Caki2 (cell line): ENCODE measurements at regions not wholly inside any gene's neighbourhood (a gene's known extent, or its start where the extent isn't known, plus 50 kb on each side); places are given as distances from the start of the nearest gene placed in this dataset.

Experiments
- DNase-seq: peaks from one replicate; pipeline ENCODE4 v3.0.0-alpha.2; 2015; ENCODE audit warnings: low read depth
- in situ Hi-C: cut with HindIII; loops from 2 replicates; pipeline ENCODE4 v1.10.0; 2016; ENCODE audit warnings: low sequenced_read_pairs, low pct_unique_long_range_greater_than_20kb, mixed read lengths

GRCh38 chr18:42233908-42234307 lies 278.9 kb downstream of the PIK3C3 start:
- in situ Hi-C loops = no loop called here
- DNase-seq = no peak

- in situ Hi-C loops = no loop called here
- no peak for DNase-seq
Observed at GRCh38 chr18:42242758-42243157, 287.7 kb downstream of the PIK3C3 start.

GRCh38 chr18:42245137-42245536 lies 290.1 kb downstream of the PIK3C3 start:
- no peak for DNase-seq
- in situ Hi-C loops = no loop called here

- in situ Hi-C loops = no loop called here
Observed at GRCh38 chr18:42255908-42256765, 301.1 kb downstream of the PIK3C3 start.

GRCh38 chr18:42258301-42258965 lies 303.4 kb downstream of the PIK3C3 start:
- in situ Hi-C loops = no loop called here
- DNase-seq = no peak

More at GRCh38 chr18:42255908-42256765, 301.1 kb downstream of the PIK3C3 start:
- DNase-seq = no peak

- in situ Hi-C loops = no loop called here
- DNase-seq = no peak
Observed at GRCh38 chr18:42261731-42262130, 306.7 kb downstream of the PIK3C3 start.

GRCh38 chr18:42264497-42264896 lies 309.5 kb downstream of the PIK3C3 start:
- no peak for DNase-seq
- in situ Hi-C loops = no loop called here

GRCh38 chr18:42268186-42268725 lies 313.2 kb downstream of the PIK3C3 start:
- in situ Hi-C loops = no loop called here
- DNase-seq = peak; percentile 32

GRCh38 chr18:42268798-42269197 lies 313.8 kb downstream of the PIK3C3 start:
- in situ Hi-C loops = no loop called here
- DNase-seq = no peak

- peak; percentile 79 for DNase-seq
- in situ Hi-C loops = no loop called here
Observed at GRCh38 chr18:42271647-42272414, 316.8 kb downstream of the PIK3C3 start.

GRCh38 chr18:42274488-42275137 lies 319.6 kb downstream of the PIK3C3 start:
- no peak for DNase-seq

GRCh38 chr18:42275138-42275535 lies 320.1 kb downstream of the PIK3C3 start:
- in situ Hi-C loops = no loop called here
- DNase-seq = no peak

More at GRCh38 chr18:42274488-42275137, 319.6 kb downstream of the PIK3C3 start:
- in situ Hi-C loops = no loop called here

- in situ Hi-C loops = no loop called here
- DNase-seq = no peak
Observed at GRCh38 chr18:42275949-42276730, 321.1 kb downstream of the PIK3C3 start.

- in situ Hi-C loops = no loop called here
- DNase-seq = no peak
Observed at GRCh38 chr18:42281124-42281523, 326.1 kb downstream of the PIK3C3 start.

GRCh38 chr18:42281851-42282250 lies 326.8 kb downstream of the PIK3C3 start:
- in situ Hi-C loops = no loop called here
- no peak for DNase-seq

- in situ Hi-C loops = no loop called here
- no peak for DNase-seq
Observed at GRCh38 chr18:42287047-42287446, 332.0 kb downstream of the PIK3C3 start.

- in situ Hi-C loops = no loop called here
Observed at GRCh38 chr18:42288129-42288528, 333.1 kb downstream of the PIK3C3 start.

More at GRCh38 chr18:42288129-42288528, 333.1 kb downstream of the PIK3C3 start:
- DNase-seq = no peak
